HG02840 (cell line): ENCODE measurements at regions not wholly inside any gene's neighbourhood (a gene's known extent, or its start where the extent isn't known, plus 50 kb on each side); places are given as distances from the start of the nearest gene placed in this dataset.
"Not testable (repeated sequence)": the region's sequence is repeated elsewhere in the genome, so short reads cannot be mapped to it uniquely, and the experiment has no call there.

ENCODE experiments used
- ATAC-seq: cut with Tn5 transposase; IDR thresholded peaks from one replicate; pipeline ENCODE4 v1.9.1; 2021; ENCODE audit warnings: mild to moderate bottlenecking, moderate library complexity, moderate number of reproducible peaks; ENCODE audit not compliant: unreplicated experiment, low FRiP score

GRCh38 chr7:23887660-23888059 is 177.6 kb downstream of the STK31 start:
- ATAC-seq, result no peak

- no peak for ATAC-seq
Measured at GRCh38 chr7:23888958-23889357, 178.9 kb downstream of the STK31 start.

- no peak for ATAC-seq
Measured at GRCh38 chr7:23889566-23889965, 179.5 kb downstream of the STK31 start.

- ATAC-seq, result no peak
Measured at GRCh38 chr7:23892019-23892418, 182.0 kb downstream of the STK31 start.

- no peak for ATAC-seq
Measured at GRCh38 chr7:23893176-23893941, 183.3 kb downstream of the STK31 start.

- ATAC-seq, result no peak
Measured at GRCh38 chr7:23893942-23894891, 184.2 kb downstream of the STK31 start.

- ATAC-seq, result no peak
Measured at GRCh38 chr7:23894892-23895569, 185.0 kb downstream of the STK31 start.

- no peak for ATAC-seq
Measured at GRCh38 chr7:23895666-23896096, 185.7 kb downstream of the STK31 start.

GRCh38 chr7:23898619-23899018 is 188.6 kb downstream of the STK31 start:
- ATAC-seq, result no peak

- not testable (repeated sequence) for ATAC-seq
Measured at GRCh38 chr7:23904901-23905300, 194.9 kb downstream of the STK31 start.

- no peak for ATAC-seq
Measured at GRCh38 chr7:23907012-23907411, 197.0 kb downstream of the STK31 start.

GRCh38 chr7:23909426-23909825 is 199.4 kb downstream of the STK31 start:
- no peak for ATAC-seq

- ATAC-seq, result no peak
Measured at GRCh38 chr7:23912065-23912464, 202.0 kb downstream of the STK31 start.

GRCh38 chr7:23913016-23913415 is 203.0 kb downstream of the STK31 start:
- no peak for ATAC-seq

GRCh38 chr7:23915236-23915635 is 205.2 kb downstream of the STK31 start:
- ATAC-seq, result no peak

GRCh38 chr7:23918286-23918685 is 208.3 kb downstream of the STK31 start:
- ATAC-seq, result no peak

- no peak for ATAC-seq
Measured at GRCh38 chr7:23918856-23919255, 208.8 kb downstream of the STK31 start.

GRCh38 chr7:23925088-23925487 is 215.1 kb downstream of the STK31 start:
- no peak for ATAC-seq

GRCh38 chr7:23927709-23928417 is 217.8 kb downstream of the STK31 start:
- ATAC-seq, result no peak

GRCh38 chr7:23928418-23928775 is 218.4 kb downstream of the STK31 start:
- ATAC-seq, result no peak
